ENCODE measurements at regions not wholly inside any gene's neighbourhood (a gene's known extent, or its start where the extent isn't known, plus 50 kb on each side); places are given as distances from the start of the nearest gene placed in this dataset.

- TF ChIP-seq, protein P1, sequence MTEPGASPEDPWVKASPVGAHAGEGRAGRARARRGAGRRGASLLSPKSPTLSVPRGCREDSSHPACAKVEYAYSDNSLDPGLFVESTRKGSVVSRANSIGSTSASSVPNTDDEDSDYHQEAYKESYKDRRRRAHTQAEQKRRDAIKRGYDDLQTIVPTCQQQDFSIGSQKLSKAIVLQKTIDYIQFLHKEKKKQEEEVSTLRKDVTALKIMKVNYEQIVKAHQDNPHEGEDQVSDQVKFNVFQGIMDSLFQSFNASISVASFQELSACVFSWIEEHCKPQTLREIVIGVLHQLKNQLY (CRISPR knock-in tag; IDR thresholded peaks at IDR 0.05), result no peak
These were observed 450.5 kb upstream of the KCNMB2 start (continued) for GRCh38 chr3:178085817-178086123.

- CTCF ChIA-PET, result no interaction called here
These were observed 450.0 kb upstream of the KCNMB2 start for GRCh38 chr3:178086144-178086825.

GRCh38 chr3:178087376-178087775 is 448.9 kb upstream of the KCNMB2 start:
- DNase-seq (ENCODE audit: low spot score) (no peak), ATAC-seq (no peak)
- CTCF ChIA-PET, result no interaction called here
- H3K27me3 Mint-ChIP-seq (ENCODE audit: low read depth), result no peaks in the 10 kb centered on the region
- peaks cover 14% of the 10 kb centered on the region for H3K36me3 Mint-ChIP-seq
- POLR2A ChIA-PET, result no interaction called here
- no peak overlapping the region for H3K4me3 Mint-ChIP-seq
- H3K9me3 Mint-ChIP-seq, result peaks cover 21% of the 10 kb centered on the region
- no peak overlapping the region for H3K27ac Mint-ChIP-seq
- H3K4me1 Mint-ChIP-seq, result peaks cover 41% of the 10 kb centered on the region
- TF ChIP-seq ZNF396 (CRISPR knock-in tag; IDR thresholded peaks at IDR 0.05; ENCODE audit: borderline replicate concordance) (no peak), ATF6 (CRISPR knock-in tag; IDR thresholded peaks at IDR 0.05) (no peak), GRHL2 (CRISPR knock-in tag; IDR thresholded peaks at IDR 0.05; ENCODE audit: insufficient replicate concordance, severe bottlenecking) (no peak)

More at GRCh38 chr3:178086144-178086825, 450.0 kb upstream of the KCNMB2 start:
- no peak for DNase-seq (ENCODE audit: low spot score)
- POLR2A ChIA-PET, result no interaction called here
- Mint-ChIP-seq H3K9me3 (peaks cover 12% of the 10 kb centered on the region), H3K27me3 (ENCODE audit: low read depth) (no peaks in the 10 kb centered on the region), H3K36me3 (peaks cover 5% of the 10 kb centered on the region; the same call in 1 of the 2 replicates), H3K27ac (no peak overlapping the region), H3K4me3 (no peak overlapping the region), H3K4me1 (peaks cover 41% of the 10 kb centered on the region)
- ATAC-seq, result no peak
- TF ChIP-seq NFE2L1 (CRISPR knock-in tag; IDR thresholded peaks at IDR 0.05), result no peak
- no peak for TF ChIP-seq NFATC4 (CRISPR knock-in tag; IDR thresholded peaks at IDR 0.05)
- TF ChIP-seq, protein P2, sequence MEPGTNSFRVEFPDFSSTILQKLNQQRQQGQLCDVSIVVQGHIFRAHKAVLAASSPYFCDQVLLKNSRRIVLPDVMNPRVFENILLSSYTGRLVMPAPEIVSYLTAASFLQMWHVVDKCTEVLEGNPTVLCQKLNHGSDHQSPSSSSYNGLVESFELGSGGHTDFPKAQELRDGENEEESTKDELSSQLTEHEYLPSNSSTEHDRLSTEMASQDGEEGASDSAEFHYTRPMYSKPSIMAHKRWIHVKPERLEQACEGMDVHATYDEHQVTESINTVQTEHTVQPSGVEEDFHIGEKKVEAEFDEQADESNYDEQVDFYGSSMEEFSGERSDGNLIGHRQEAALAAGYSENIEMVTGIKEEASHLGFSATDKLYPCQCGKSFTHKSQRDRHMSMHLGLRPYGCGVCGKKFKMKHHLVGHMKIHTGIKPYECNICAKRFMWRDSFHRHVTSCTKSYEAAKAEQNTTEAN (CRISPR knock-in tag; IDR thresholded peaks at IDR 0.05), result no peak
- no peak for TF ChIP-seq SOX15 (CRISPR knock-in tag; IDR thresholded peaks at IDR 0.05)

DNA sequence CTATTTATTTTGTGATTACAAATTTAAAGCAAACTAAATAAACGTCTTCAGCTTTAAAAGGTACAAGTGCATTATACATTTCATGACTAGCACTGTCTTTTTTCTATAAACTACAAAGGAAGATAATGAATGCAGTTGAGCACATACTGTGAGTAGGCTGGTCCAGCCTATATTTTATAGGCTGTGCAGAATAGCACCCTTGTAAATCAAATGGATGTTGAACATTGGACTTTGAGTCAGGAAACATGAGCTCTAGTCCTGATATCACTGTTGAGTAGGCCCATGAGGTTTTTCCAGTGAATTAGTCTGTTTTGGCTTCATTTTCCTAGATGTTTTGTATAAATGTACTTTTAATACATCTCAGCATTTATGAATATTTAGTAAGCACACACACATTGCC is 447.3 kb upstream of the KCNMB2 start:
- POLR2A ChIA-PET, result no interaction called here
- TF ChIP-seq ELF4 (CRISPR knock-in tag; IDR thresholded peaks at IDR 0.05; ENCODE audit: low read depth) (no peak), ZNF425 (CRISPR knock-in tag; conservative IDR thresholded peaks at IDR 0.05) (no peak), EMX1 (CRISPR knock-in tag; IDR thresholded peaks at IDR 0.05) (no peak), ZNF121 (CRISPR knock-in tag; IDR thresholded peaks at IDR 0.05) (no peak)
- TF ChIP-seq, protein P3, sequence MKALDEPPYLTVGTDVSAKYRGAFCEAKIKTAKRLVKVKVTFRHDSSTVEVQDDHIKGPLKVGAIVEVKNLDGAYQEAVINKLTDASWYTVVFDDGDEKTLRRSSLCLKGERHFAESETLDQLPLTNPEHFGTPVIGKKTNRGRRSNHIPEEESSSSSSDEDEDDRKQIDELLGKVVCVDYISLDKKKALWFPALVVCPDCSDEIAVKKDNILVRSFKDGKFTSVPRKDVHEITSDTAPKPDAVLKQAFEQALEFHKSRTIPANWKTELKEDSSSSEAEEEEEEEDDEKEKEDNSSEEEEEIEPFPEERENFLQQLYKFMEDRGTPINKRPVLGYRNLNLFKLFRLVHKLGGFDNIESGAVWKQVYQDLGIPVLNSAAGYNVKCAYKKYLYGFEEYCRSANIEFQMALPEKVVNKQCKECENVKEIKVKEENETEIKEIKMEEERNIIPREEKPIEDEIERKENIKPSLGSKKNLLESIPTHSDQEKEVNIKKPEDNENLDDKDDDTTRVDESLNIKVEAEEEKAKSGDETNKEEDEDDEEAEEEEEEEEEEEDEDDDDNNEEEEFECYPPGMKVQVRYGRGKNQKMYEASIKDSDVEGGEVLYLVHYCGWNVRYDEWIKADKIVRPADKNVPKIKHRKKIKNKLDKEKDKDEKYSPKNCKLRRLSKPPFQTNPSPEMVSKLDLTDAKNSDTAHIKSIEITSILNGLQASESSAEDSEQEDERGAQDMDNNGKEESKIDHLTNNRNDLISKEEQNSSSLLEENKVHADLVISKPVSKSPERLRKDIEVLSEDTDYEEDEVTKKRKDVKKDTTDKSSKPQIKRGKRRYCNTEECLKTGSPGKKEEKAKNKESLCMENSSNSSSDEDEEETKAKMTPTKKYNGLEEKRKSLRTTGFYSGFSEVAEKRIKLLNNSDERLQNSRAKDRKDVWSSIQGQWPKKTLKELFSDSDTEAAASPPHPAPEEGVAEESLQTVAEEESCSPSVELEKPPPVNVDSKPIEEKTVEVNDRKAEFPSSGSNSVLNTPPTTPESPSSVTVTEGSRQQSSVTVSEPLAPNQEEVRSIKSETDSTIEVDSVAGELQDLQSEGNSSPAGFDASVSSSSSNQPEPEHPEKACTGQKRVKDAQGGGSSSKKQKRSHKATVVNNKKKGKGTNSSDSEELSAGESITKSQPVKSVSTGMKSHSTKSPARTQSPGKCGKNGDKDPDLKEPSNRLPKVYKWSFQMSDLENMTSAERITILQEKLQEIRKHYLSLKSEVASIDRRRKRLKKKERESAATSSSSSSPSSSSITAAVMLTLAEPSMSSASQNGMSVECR (CRISPR knock-in tag; IDR thresholded peaks at IDR 0.05; ENCODE audit: borderline replicate concordance), result no peak
- H3K36me3 Mint-ChIP-seq, result peaks cover 23% of the 10 kb centered on the region
- no peak overlapping the region for H3K4me3 Mint-ChIP-seq
- peaks cover 33% of the 10 kb centered on the region for H3K9me3 Mint-ChIP-seq
- CTCF ChIA-PET, result no interaction called here
- no peaks in the 10 kb centered on the region for H3K27me3 Mint-ChIP-seq (ENCODE audit: low read depth)
- DNase-seq (ENCODE audit: low spot score) (no peak), ATAC-seq (no peak)
- H3K27ac Mint-ChIP-seq, result no peak overlapping the region
- peaks cover 32% of the 10 kb centered on the region for H3K4me1 Mint-ChIP-seq
